GM21526 (cell line): ENCODE measurements at regions not wholly inside any gene's neighbourhood (a gene's known extent, or its start where the extent isn't known, plus 50 kb on each side); places are given as distances from the start of the nearest gene placed in this dataset.

Source experiments
- ATAC-seq: cut with Tn5 transposase; IDR thresholded peaks from one replicate; pipeline ENCODE4 v1.9.1; 2021; ENCODE audit warnings: moderate library complexity; ENCODE audit not compliant: unreplicated experiment, low FRiP score

GRCh38 chr3:193844472-193844871 lies 251.5 kb downstream of the OPA1 start:
- no peak for ATAC-seq

GRCh38 chr3:193845144-193845543 lies 252.1 kb downstream of the OPA1 start:
- ATAC-seq = no peak

GRCh38 chr3:193846569-193846968 lies 253.6 kb downstream of the OPA1 start:
- no peak for ATAC-seq

- no peak for ATAC-seq
Observed at GRCh38 chr3:193847402-193847801, 254.4 kb downstream of the OPA1 start.

GRCh38 chr3:193848547-193848946 lies 255.5 kb downstream of the OPA1 start:
- no peak for ATAC-seq

- no peak for ATAC-seq
Observed at GRCh38 chr3:193850084-193850619, 257.1 kb downstream of the OPA1 start.

- ATAC-seq = no peak
Observed at GRCh38 chr3:193851428-193851847, 258.4 kb downstream of the OPA1 start.

GRCh38 chr3:193851941-193852674 lies 259.1 kb downstream of the OPA1 start:
- no peak for ATAC-seq

GRCh38 chr3:193852901-193853300 lies 259.9 kb downstream of the OPA1 start:
- ATAC-seq = no peak

- no peak for ATAC-seq
Observed at GRCh38 chr3:193853511-193854219, 260.7 kb downstream of the OPA1 start.

- no peak for ATAC-seq
Observed at GRCh38 chr3:193857996-193858395, 265.0 kb downstream of the OPA1 start.

GRCh38 chr3:193859195-193859594 lies 266.2 kb downstream of the OPA1 start:
- ATAC-seq = no peak

GRCh38 chr3:193861012-193861411 lies 268.0 kb downstream of the OPA1 start:
- ATAC-seq = no peak

- no peak for ATAC-seq
Observed at GRCh38 chr3:193862843-193863242, 269.8 kb downstream of the OPA1 start.

- ATAC-seq = no peak
Observed at GRCh38 chr3:193863657-193864357, 270.8 kb downstream of the OPA1 start.

- peak; percentile 90 for ATAC-seq
Observed at GRCh38 chr3:193865339-193865738, 270.6 kb upstream of the HES1 start.

- no peak for ATAC-seq
Observed at GRCh38 chr3:193865896-193866480, 270.0 kb upstream of the HES1 start.

GRCh38 chr3:193868590-193868989 lies 267.4 kb upstream of the HES1 start:
- no peak for ATAC-seq

GRCh38 chr3:193869221-193870201 lies 266.4 kb upstream of the HES1 start:
- ATAC-seq = no peak
